H1 (cell line): ENCODE measurements at regions not wholly inside any gene's neighbourhood (a gene's known extent, or its start where the extent isn't known, plus 50 kb on each side); places are given as distances from the start of the nearest gene placed in this dataset.

Experiments used
- CTCF ChIA-PET: fragments of 300-600 bp; sonication (Branson Sonifier 250); formaldehyde crosslinking; loops from one replicate; lab custom pipeline; 2021; ENCODE audit not compliant: partially characterized antibody; lab: Charles Lee
- POLR2A ChIA-PET: fragments of 300-600 bp; sonication (Branson Sonifier 250); formaldehyde crosslinking; loops from one replicate; lab custom pipeline; 2021; ENCODE audit warnings: inconsistent platforms; ENCODE audit not compliant: partially characterized antibody; lab: Charles Lee
- DNase-seq, 2 experiments: peaks; one replicate each; pipeline versions ENCODE4 v3.0.0 to v3.0.0-alpha.2; 2010 to 2022; ENCODE audit warnings: low spot score in 2 of 2, low read depth in 1 of 2, mixed read lengths in 1 of 2
- FAIRE-seq: peaks from 2 replicates; lab custom pipeline; 2011; peaks lifted over from hg19 to GRCh38; lab: Jason Lieb, UNC
- H2AFZ ChIP-seq: 2 replicates; pipeline ENCODE4 v1.8.1; 2012; ENCODE audit warnings: low read length, inconsistent platforms
- H2AK5ac ChIP-seq: 2 replicates; pipeline ENCODE4 v1.6.1; 2013; ENCODE audit warnings: low read depth, low read length
- H2BK120ac ChIP-seq: replicated peaks from 2 replicates; pipeline ENCODE3; 2013; ENCODE audit warnings: low read depth, low read length, inconsistent platforms
- H2BK12ac ChIP-seq: 2 replicates; pipeline ENCODE4 v1.6.1; 2013; ENCODE audit warnings: low read depth, low read length
- H2BK15ac ChIP-seq: 2 replicates; pipeline ENCODE4 v1.6.1; 2013; ENCODE audit warnings: low read length
- H2BK20ac ChIP-seq: 2 replicates; pipeline ENCODE4 v1.6.1; 2013; ENCODE audit warnings: low read length
- H2BK5ac ChIP-seq: 2 replicates; pipeline ENCODE4 v1.6.1; 2013; ENCODE audit warnings: low read depth, low read length
- H3K14ac ChIP-seq: 2 replicates; pipeline ENCODE4 v1.6.1; 2013; ENCODE audit warnings: inconsistent platforms; ENCODE audit not compliant: insufficient read length
- H3K18ac ChIP-seq: 2 replicates; pipeline ENCODE4 v1.6.1; 2013; ENCODE audit warnings: low read length; ENCODE audit errors: extremely low read depth
- H3K23ac ChIP-seq: 2 replicates; pipeline ENCODE4 v1.6.1; 2013; ENCODE audit warnings: inconsistent platforms; ENCODE audit not compliant: insufficient read length
- H3K23me2 ChIP-seq: 2 replicates; pipeline ENCODE4 v1.6.1; 2013; ENCODE audit warnings: low read depth, low read length
- H3K27ac ChIP-seq: 2 replicates; pipeline ENCODE4 v1.6.1; 2011; ENCODE audit warnings: low read depth, low read length, inconsistent platforms
- H3K27me3 ChIP-seq, 4 experiments: replicated peaks in 1 of 4; 1 replicate in 1 of 4; 2 replicates in 3 of 4; pipeline versions ENCODE4 v1.6.1 to v1.8.1; 2011 to 2013; ENCODE audit warnings: low read length in 3 of 4, mild to moderate bottlenecking in 3 of 4, inconsistent platforms in 2 of 4, mixed read lengths in 2 of 4, moderate library complexity in 1 of 4; ENCODE audit not compliant: control insufficient read depth in 3 of 4, insufficient read depth in 3 of 4; ENCODE audit errors: extremely low read depth in 1 of 4
- H3K36me3 ChIP-seq, 4 experiments: 2 replicates each; pipeline versions ENCODE4 v1.6.1 to v1.8.1; 2011 to 2013; ENCODE audit warnings: mild to moderate bottlenecking in 4 of 4, low read length in 3 of 4, moderate library complexity in 2 of 4, control low read depth in 1 of 4, inconsistent platforms in 1 of 4; ENCODE audit not compliant: insufficient read depth in 4 of 4, control insufficient read depth in 2 of 4
- H3K4ac ChIP-seq: replicated peaks from 2 replicates; pipeline ENCODE3; 2013; ENCODE audit warnings: low read length, low read depth, mixed read lengths, inconsistent platforms; ENCODE audit not compliant: insufficient read length
- H3K4me1 ChIP-seq, 4 experiments: replicated peaks in 1 of 4; 1 replicate in 1 of 4; 2 replicates in 3 of 4; pipeline versions ENCODE4 v1.6.1 to v1.8.1; 2011 to 2013; ENCODE audit warnings: low read length in 3 of 4, inconsistent platforms in 2 of 4, mixed read lengths in 1 of 4; ENCODE audit not compliant: insufficient read depth in 4 of 4, control insufficient read depth in 3 of 4
- H3K4me2 ChIP-seq, 2 experiments: 2 replicates each; pipeline versions ENCODE4 v1.6.1 to v1.8.1; 2011 to 2013; ENCODE audit warnings: low read depth in 2 of 2, low read length in 2 of 2, control low read depth in 1 of 2, inconsistent platforms in 1 of 2, mild to moderate bottlenecking in 1 of 2; ENCODE audit not compliant: insufficient read depth in 1 of 2
- H3K4me3 ChIP-seq, 4 experiments: fragments of 200-600, 300-600 bp in 1 of 4; sonication (generic), shearing (Covaris generic), sonication (Bioruptor Twin) in 1 of 4; 2 replicates each; pipeline versions ENCODE4 v1.5.1 to v1.8.1; 2011 to 2016; ENCODE audit warnings: low read length in 4 of 4, low read depth in 3 of 4, control low read depth in 2 of 4, inconsistent platforms in 2 of 4, mild to moderate bottlenecking in 2 of 4, mixed read lengths in 1 of 4, moderate library complexity in 1 of 4; ENCODE audit not compliant: insufficient read depth in 2 of 4; ENCODE audit errors: extremely low read depth in 1 of 4
- H3K56ac ChIP-seq: replicated peaks from 2 replicates; pipeline ENCODE3; 2013; ENCODE audit warnings: low read depth, mild to moderate bottlenecking, mixed read lengths, low read length, inconsistent platforms; ENCODE audit not compliant: insufficient read length
- H3K79me1 ChIP-seq: 2 replicates; pipeline ENCODE4 v1.6.1; 2013; ENCODE audit warnings: low read depth, low read length, control low read depth
- H3K79me2 ChIP-seq, 2 experiments: 2 replicates each; pipeline versions ENCODE4 v1.6.1 to v1.8.1; 2012 to 2013; ENCODE audit warnings: low read length in 2 of 2, mild to moderate bottlenecking in 2 of 2, inconsistent platforms in 1 of 2; ENCODE audit not compliant: insufficient read depth in 2 of 2, control insufficient read depth in 1 of 2
- H3K9ac ChIP-seq, 4 experiments: replicated peaks in 1 of 4; 1 replicate in 1 of 4; 2 replicates in 3 of 4; pipeline versions ENCODE4 v1.6.1 to v1.8.1; 2011 to 2013; ENCODE audit warnings: low read depth in 3 of 4, low read length in 3 of 4, control low read depth in 2 of 4, mild to moderate bottlenecking in 2 of 4, moderate library complexity in 2 of 4, inconsistent platforms in 1 of 4; ENCODE audit errors: extremely low read depth in 1 of 4
- H3K9me3 ChIP-seq, 2 experiments: 2 replicates each; pipeline versions ENCODE4 v1.6.1 to v1.8.1; 2012 to 2013; ENCODE audit warnings: mild to moderate bottlenecking in 2 of 2, moderate library complexity in 2 of 2, control low read depth in 1 of 2, inconsistent platforms in 1 of 2, low read depth in 1 of 2, low read length in 1 of 2, mixed read lengths in 1 of 2; ENCODE audit not compliant: insufficient read depth in 2 of 2
- H4K20me1 ChIP-seq, 2 experiments: replicated peaks in 1 of 2; 2 replicates each; pipeline versions ENCODE3 to v1.8.1; 2011 to 2013; ENCODE audit warnings: inconsistent platforms in 2 of 2, low read length in 2 of 2, mild to moderate bottlenecking in 1 of 2; ENCODE audit not compliant: insufficient read depth in 2 of 2, control insufficient read depth in 1 of 2
- H4K5ac ChIP-seq: 2 replicates; pipeline ENCODE4 v1.6.1; 2013; ENCODE audit warnings: low read length, low read depth, mixed read lengths, inconsistent platforms; ENCODE audit not compliant: insufficient read length
- H4K8ac ChIP-seq: 2 replicates; pipeline ENCODE4 v1.8.0; 2013; ENCODE audit warnings: mild to moderate bottlenecking, moderate library complexity, low read length, inconsistent platforms; ENCODE audit not compliant: insufficient read depth; ENCODE audit errors: extremely low read depth
- H4K91ac ChIP-seq: replicated peaks from 2 replicates; pipeline ENCODE3; 2013; ENCODE audit warnings: low read length, mixed read lengths, inconsistent platforms; ENCODE audit not compliant: insufficient read length
- CBX8 ChIP-seq: fragments of 300-800, 300-1000 bp; sonication (generic); IDR thresholded peaks from 2 replicates; pipeline ENCODE4 v1.7.1; 2016; ENCODE audit warnings: low read depth, low read length, borderline replicate concordance
- HDAC2 ChIP-seq, 2 experiments: fragments of 300-600 bp in 1 of 2; sonication (generic) in 1 of 2; IDR thresholded peaks; 2 replicates each; pipeline ENCODE4 v1.6.1; 2011 to 2012; ENCODE audit warnings: low read depth in 2 of 2, low read length in 2 of 2, mild to moderate bottlenecking in 2 of 2, moderate library complexity in 2 of 2, borderline replicate concordance in 1 of 2, inconsistent platforms in 1 of 2
- SIRT6 ChIP-seq: IDR thresholded peaks from one replicate; pipeline ENCODE4 v1.7.1; 2012; ENCODE audit warnings: low read length, inconsistent platforms
- TAF7 ChIP-seq: optimal IDR thresholded peaks from 2 replicates; pipeline ENCODE3; 2011; ENCODE audit warnings: low read depth, mild to moderate bottlenecking, inconsistent platforms, low read length, moderate library complexity, borderline replicate concordance
- WGBS, 2 experiments: shearing (Covaris generic) in 1 of 2; methylation state at CpG; one replicate each; pipeline versions ENCODE4 v1.1.6 to v1.1.7; 2013 to 2015; ENCODE audit warnings: low lambda C conversion rate in 2 of 2, mixed read lengths in 2 of 2, inconsistent platforms in 1 of 2, low coverage in 1 of 2, missing lambda C conversion rate in 1 of 2; ENCODE audit not compliant: insufficient replicate concordance in 2 of 2, insufficient coverage in 1 of 2, insufficient read length in 1 of 2; ENCODE audit errors: extremely low coverage in 1 of 2, missing lambda C conversion rate in 1 of 2; 5-methylcytosine and 5-hydroxymethylcytosine counted together

GRCh38 chr9:117932585-117932984 lies 228.4 kb downstream of the TLR4 start:
- no peak overlapping the region for H4K91ac ChIP-seq
- no peak overlapping the region for H2BK20ac ChIP-seq
- H2AK5ac ChIP-seq = no peak overlapping the region
- H2BK5ac ChIP-seq = no peak overlapping the region
- whole genome bisulfite sequencing, 2 experiments = 89% methylated on average over 4 of the region's 4 CpGs; no CpG with 5 or more reads in 1 of the 2 experiments
- H2BK120ac ChIP-seq = no peak overlapping the region
- no peak overlapping the region for H3K56ac ChIP-seq
- H2AFZ ChIP-seq = no peak overlapping the region
- no peak overlapping the region for H3K27ac ChIP-seq
- no peak overlapping the region for H3K14ac ChIP-seq
- no peaks in the 10 kb centered on the region for H3K23me2 ChIP-seq
- no peaks in the 10 kb centered on the region for H3K4me1 ChIP-seq
- H3K36me3 ChIP-seq = no peaks in the 10 kb centered on the region
- POLR2A ChIA-PET = no interaction called here
- H4K20me1 ChIP-seq = no peaks in the 10 kb centered on the region
- no peak overlapping the region for H3K4me3 ChIP-seq
- no peak overlapping the region for H3K18ac ChIP-seq
- no peak overlapping the region for H3K4ac ChIP-seq
- CTCF ChIA-PET = no interaction called here
- no peak overlapping the region for H4K5ac ChIP-seq
- TF ChIP-seq CBX8 (no peak), TAF7 (no peak), HDAC2 (IDR thresholded peaks at IDR 0.05; ENCODE audit: borderline replicate concordance in 1 of 2, low read depth in 2 of 2, low read length in 2 of 2) (no peak), SIRT6 (no peak)
- no peak overlapping the region for H2BK15ac ChIP-seq
- no peak overlapping the region for H3K4me2 ChIP-seq
- no peak overlapping the region for H4K8ac ChIP-seq
- H3K79me1 ChIP-seq = no peaks in the 10 kb centered on the region
- no peaks in the 10 kb centered on the region for H3K9me3 ChIP-seq
- H3K27me3 ChIP-seq = no peaks in the 10 kb centered on the region
- no peak for DNase-seq
- FAIRE-seq = no peak
- H3K9ac ChIP-seq = no peak overlapping the region
- H2BK12ac ChIP-seq = no peak overlapping the region
- H3K79me2 ChIP-seq = no peaks in the 10 kb centered on the region
- H3K23ac ChIP-seq = no peak overlapping the region
